Keratinocyte (primary cell): ENCODE measurements at regions not wholly inside any gene's neighbourhood (a gene's known extent, or its start where the extent isn't known, plus 50 kb on each side); places are given as distances from the start of the nearest gene placed in this dataset.

Experiments
- DNase-seq: peaks from one replicate; pipeline ENCODE4 v3.0.0-alpha.2; 2011; ENCODE audit warnings: low read depth, missing footprints, low spot score
- FAIRE-seq: peaks from 2 replicates; lab custom pipeline; 2011; peaks lifted over from hg19 to GRCh38; lab: Jason Lieb, UNC
- H2AFZ ChIP-seq: 2 replicates; pipeline ENCODE4 v1.6.0; 2012; ENCODE audit warnings: low read length, control low read depth, inconsistent platforms; ENCODE audit not compliant: control insufficient read depth
- H3K27ac ChIP-seq: 2 replicates; pipeline ENCODE4 v1.5.1; 2011; ENCODE audit warnings: low read length; ENCODE audit not compliant: control insufficient read depth, insufficient read depth
- H3K27me3 ChIP-seq: 3 replicates; pipeline ENCODE4 v1.6.0; 2011; ENCODE audit warnings: low read length; ENCODE audit not compliant: control insufficient read depth, insufficient read depth; ENCODE audit errors: extremely low read depth
- H3K36me3 ChIP-seq, 2 experiments: 2 replicates in 1 of 2; 3 replicates in 1 of 2; pipeline ENCODE4 v1.5.1; 2011; ENCODE audit warnings: low read length in 2 of 2, mild to moderate bottlenecking in 1 of 2; ENCODE audit not compliant: control insufficient read depth in 2 of 2, insufficient read depth in 2 of 2; ENCODE audit errors: extremely low read depth in 1 of 2
- H3K4me1 ChIP-seq: 3 replicates; pipeline ENCODE4 v1.5.1; 2011; ENCODE audit warnings: low read length; ENCODE audit not compliant: control insufficient read depth, insufficient read depth; ENCODE audit errors: extremely low read depth
- H3K4me2 ChIP-seq: 3 replicates; pipeline ENCODE4 v1.6.0; 2011; ENCODE audit warnings: low read depth, low read length; ENCODE audit not compliant: control insufficient read depth, insufficient read depth; ENCODE audit errors: extremely low read depth
- H3K4me3 ChIP-seq, 3 experiments: fragments of 200-600 bp in 1 of 3; sonication (generic) in 1 of 3; 2 replicates in 2 of 3; 3 replicates in 1 of 3; pipeline ENCODE4 v1.5.1; 2011 to 2016; ENCODE audit warnings: low read length in 3 of 3, mild to moderate bottlenecking in 3 of 3, control low read depth in 2 of 3, inconsistent platforms in 1 of 3, low read depth in 1 of 3, mixed read lengths in 1 of 3, mixed run types in 1 of 3, moderate library complexity in 1 of 3; ENCODE audit not compliant: control insufficient read depth in 2 of 3, insufficient read depth in 2 of 3; ENCODE audit errors: extremely low read depth in 1 of 3
- H3K79me2 ChIP-seq: 2 replicates; pipeline ENCODE4 v1.6.0; 2012; ENCODE audit warnings: low read length; ENCODE audit not compliant: control insufficient read depth, insufficient read depth
- H3K9ac ChIP-seq: 3 replicates; pipeline ENCODE4 v1.6.0; 2011; ENCODE audit warnings: low read length; ENCODE audit not compliant: control insufficient read depth, insufficient read depth; ENCODE audit errors: extremely low read depth
- H3K9me1 ChIP-seq: 3 replicates; pipeline ENCODE4 v1.6.0; 2011; ENCODE audit warnings: low read length; ENCODE audit not compliant: control insufficient read depth, insufficient read depth; ENCODE audit errors: extremely low read depth
- H3K9me3 ChIP-seq: 2 replicates; pipeline ENCODE4 v1.5.1; 2012; ENCODE audit warnings: low read depth, low read length; ENCODE audit not compliant: control insufficient read depth
- H4K20me1 ChIP-seq: 3 replicates; pipeline ENCODE4 v1.6.0; 2011; ENCODE audit warnings: low read length; ENCODE audit not compliant: control insufficient read depth, insufficient read depth; ENCODE audit errors: extremely low read depth
- CTCF ChIP-seq, 3 experiments: IDR thresholded peaks in 1 of 3; conservative IDR thresholded peaks in 1 of 3; optimal IDR thresholded peaks in 1 of 3; 2 replicates in 2 of 3; 3 replicates in 1 of 3; pipeline versions ENCODE3 to v1.5.1; 2011; ENCODE audit warnings: low read length in 3 of 3, mild to moderate bottlenecking in 3 of 3, moderate library complexity in 2 of 3, control low read depth in 1 of 3, inconsistent platforms in 1 of 3; ENCODE audit not compliant: insufficient read depth in 2 of 3; ENCODE audit errors: extremely low read depth in 1 of 3
- EZH2 ChIP-seq: IDR thresholded peaks from one replicate; pipeline ENCODE4 v1.6.1; 2012; ENCODE audit warnings: inconsistent platforms, mild to moderate bottlenecking, low read length, moderate library complexity
- dilution Hi-C: fragments of 300-500 bp; cut with MboI; formaldehyde crosslinking; loops from one replicate; pipeline ENCODE4 v1.7.0; 2020; ENCODE audit warnings: low sequenced_read_pairs; ENCODE audit not compliant: extremely low pct_ligation_motif_present

DNA sequence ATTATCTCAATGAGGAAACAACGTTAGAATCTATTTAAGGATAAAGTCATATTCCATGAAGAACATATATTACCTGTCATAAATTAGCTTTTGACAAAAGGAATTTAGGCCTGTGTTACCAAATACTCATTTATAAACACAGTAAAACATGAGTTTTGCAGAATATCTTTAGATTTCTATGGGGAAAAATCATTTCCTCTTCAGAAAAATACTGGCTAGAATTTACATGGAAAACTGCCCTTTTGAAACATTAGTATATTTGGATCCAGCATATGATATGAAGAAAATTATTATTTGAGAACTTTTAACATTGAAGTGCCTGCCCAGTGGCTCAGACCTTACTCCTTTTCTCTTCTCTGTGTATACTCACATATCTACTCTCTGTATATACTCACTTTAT, 131.4 kb upstream of the NEIL3 start:
- no peak for FAIRE-seq
- no peak for DNase-seq
- no peak for TF ChIP-seq EZH2
- no peak for TF ChIP-seq CTCF (optimal IDR thresholded peaks at IDR 0.05 in 1 of 3, IDR thresholded peaks at IDR 0.05 in 1 of 3, conservative IDR thresholded peaks at IDR 0.05 in 1 of 3; ENCODE audit: extremely low read depth in 1 of 3, insufficient read depth in 2 of 3, low read length in 3 of 3)
- Histone ChIP-seq H3K36me3 (no peaks in the 10 kb centered on the region), H3K27me3 (no peaks in the 10 kb centered on the region), H4K20me1 (no peaks in the 10 kb centered on the region), H3K4me2 (no peak overlapping the region), H3K9me3 (no peaks in the 10 kb centered on the region), H3K9ac (no peak overlapping the region), H3K4me1 (no peaks in the 10 kb centered on the region), H3K9me1 (no peaks in the 10 kb centered on the region), H3K4me3 (no peak overlapping the region), H2AFZ (no peak overlapping the region), H3K79me2 (no peaks in the 10 kb centered on the region), H3K27ac (no peak overlapping the region)
- dilution Hi-C loops, result no loop called here

GRCh38 chr4:177182166-177182565, 127.5 kb upstream of the NEIL3 start:
- no peak overlapping the region for H3K9ac ChIP-seq
- no peak overlapping the region for H2AFZ ChIP-seq
- no peaks in the 10 kb centered on the region for H3K9me3 ChIP-seq
- TF ChIP-seq CTCF (optimal IDR thresholded peaks at IDR 0.05 in 1 of 3, IDR thresholded peaks at IDR 0.05 in 1 of 3, conservative IDR thresholded peaks at IDR 0.05 in 1 of 3; ENCODE audit: extremely low read depth in 1 of 3, insufficient read depth in 2 of 3, low read length in 3 of 3) (no peak), EZH2 (no peak)
- H3K4me1 ChIP-seq, result no peaks in the 10 kb centered on the region
- no peak overlapping the region for H3K4me3 ChIP-seq
- no peaks in the 10 kb centered on the region for H3K36me3 ChIP-seq
- no peaks in the 10 kb centered on the region for H3K9me1 ChIP-seq
- FAIRE-seq (no peak), DNase-seq (no peak)
- dilution Hi-C loops, result no loop called here
- no peaks in the 10 kb centered on the region for H4K20me1 ChIP-seq
- no peak overlapping the region for H3K27ac ChIP-seq
- no peaks in the 10 kb centered on the region for H3K27me3 ChIP-seq
- no peak overlapping the region for H3K4me2 ChIP-seq
- H3K79me2 ChIP-seq, result no peaks in the 10 kb centered on the region
